GM23248 (cell line): ENCODE measurements at regions not wholly inside any gene's neighbourhood (a gene's known extent, or its start where the extent isn't known, plus 50 kb on each side); places are given as distances from the start of the nearest gene placed in this dataset.

Source experiments
- DNase-seq: peaks from one replicate; pipeline ENCODE4 v3.0.0-alpha.2; 2015
- H2AFZ ChIP-seq: fragments of 200-600 bp; sonication (generic); 2 replicates; pipeline ENCODE4 v1.6.1; 2016; ENCODE audit warnings: antibody characterized with exemption
- H3F3A ChIP-seq: fragments of 200-600 bp; sonication (generic); 2 replicates; pipeline ENCODE4 v1.6.1; 2016; ENCODE audit warnings: mild to moderate bottlenecking, antibody characterized with exemption, mixed run types; ENCODE audit not compliant: insufficient read depth
- H3K27ac ChIP-seq: fragments of 200-600 bp; sonication (generic); 2 replicates; pipeline ENCODE4 v1.5.1; 2016; ENCODE audit warnings: mild to moderate bottlenecking
- H3K27me3 ChIP-seq: fragments of 200-600 bp; sonication (generic); replicated peaks from 2 replicates; pipeline ENCODE4 v1.6.1; 2016; ENCODE audit warnings: mild to moderate bottlenecking; ENCODE audit not compliant: insufficient read depth
- H3K36me3 ChIP-seq: fragments of 200-600 bp; sonication (generic); 2 replicates; pipeline ENCODE4 v1.6.1; 2016; ENCODE audit warnings: low read depth, mild to moderate bottlenecking
- H3K4me1 ChIP-seq: fragments of 200-600 bp; sonication (generic); 2 replicates; pipeline ENCODE4 v1.6.1; 2016; ENCODE audit warnings: mild to moderate bottlenecking; ENCODE audit not compliant: insufficient read depth
- H3K4me2 ChIP-seq: fragments of 200-600 bp; sonication (generic); one replicate; pipeline ENCODE4 v1.6.1; 2016; ENCODE audit warnings: mild to moderate bottlenecking; ENCODE audit not compliant: unreplicated experiment
- H3K4me3 ChIP-seq: fragments of 200-600 bp; sonication (generic); 2 replicates; pipeline ENCODE4 v1.5.1; 2016; ENCODE audit warnings: mild to moderate bottlenecking
- H3K79me2 ChIP-seq: fragments of 200-600 bp; sonication (generic); 2 replicates; pipeline ENCODE4 v1.6.1; 2016; ENCODE audit warnings: mild to moderate bottlenecking; ENCODE audit not compliant: insufficient read depth
- H3K9ac ChIP-seq: fragments of 200-600 bp; sonication (generic); 2 replicates; pipeline ENCODE4 v1.6.1; 2016; ENCODE audit warnings: mild to moderate bottlenecking
- H3K9me2 ChIP-seq: fragments of 200-600 bp; sonication (generic); 2 replicates; pipeline ENCODE4 v1.6.1; 2016; ENCODE audit warnings: mixed run types, mild to moderate bottlenecking, moderate library complexity; ENCODE audit not compliant: insufficient read depth
- H3K9me3 ChIP-seq: fragments of 200-600 bp; sonication (generic); one replicate; pipeline ENCODE4 v1.6.1; 2017; ENCODE audit warnings: low read depth
- H4K20me1 ChIP-seq: fragments of 200-600 bp; sonication (generic); 2 replicates; pipeline ENCODE4 v1.6.0; 2016; ENCODE audit not compliant: insufficient read depth
- EZH2 ChIP-seq: fragments of 200-600 bp; sonication (generic); IDR thresholded peaks from 2 replicates; pipeline ENCODE4 v1.6.1; 2018; ENCODE audit warnings: antibody characterized with exemption, mild to moderate bottlenecking; ENCODE audit not compliant: insufficient read depth, poor library complexity, severe bottlenecking
- EZH2phosphoT487 ChIP-seq: fragments of 200-600 bp; sonication (generic); IDR thresholded peaks from 2 replicates; pipeline ENCODE4 v1.6.1; 2018; ENCODE audit warnings: antibody characterized with exemption, moderate library complexity, mild to moderate bottlenecking, low read depth; ENCODE audit not compliant: insufficient read depth
- WGBS, 2 experiments: methylation state at CpG; one replicate each; pipeline ENCODE4 v1.1.6; 2015 to 2017; ENCODE audit warnings: low lambda C conversion rate in 2 of 2, low coverage in 1 of 2; ENCODE audit errors: missing lambda C conversion rate in 2 of 2; 5-methylcytosine and 5-hydroxymethylcytosine counted together
- in situ Hi-C: fragments of 300-500 bp; cut with MboI; formaldehyde crosslinking; loops from 2 replicates; pipeline ENCODE4 v1.15.0; 2020

DNA sequence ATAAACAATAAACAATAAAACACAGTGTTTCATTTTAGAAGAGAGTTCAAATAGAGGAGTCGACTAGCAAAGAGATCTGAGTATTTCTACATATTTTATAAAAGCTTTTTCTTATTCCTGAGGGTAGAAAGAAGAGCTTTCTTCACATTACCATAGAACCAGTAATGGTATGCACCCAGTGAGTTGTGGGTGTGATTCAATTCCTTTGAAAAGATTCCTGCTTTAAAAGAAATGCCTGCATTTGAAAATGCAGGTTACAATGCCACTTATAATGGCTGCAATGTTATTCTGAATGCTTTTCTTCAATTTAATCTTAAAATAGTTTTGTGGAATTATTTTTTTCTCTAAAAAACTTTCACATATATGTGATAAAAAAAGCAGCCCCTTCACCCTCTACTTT, 178.1 kb downstream of the CDC14C start:
- H2AFZ ChIP-seq = no peak overlapping the region
- in situ Hi-C loops = no loop called here

DNA sequence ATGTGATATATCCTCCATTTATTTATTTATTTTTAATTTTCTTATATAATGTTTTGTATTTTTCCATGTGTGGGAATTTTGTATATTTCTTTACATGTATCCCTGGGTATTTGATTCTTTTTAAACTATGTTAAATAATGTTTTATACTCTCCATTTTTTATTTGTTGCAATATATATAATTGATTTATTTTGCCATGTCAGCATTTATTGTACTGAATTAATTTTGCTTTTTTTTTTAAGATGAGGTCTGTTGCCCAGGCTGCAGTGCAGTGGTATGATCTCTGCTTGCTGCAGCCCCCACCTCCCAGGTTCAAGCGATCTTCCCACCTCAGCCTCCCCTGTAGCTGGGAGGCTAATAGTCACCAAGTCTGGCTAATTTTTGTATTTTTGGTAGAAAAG, 187.4 kb downstream of the CDC14C start:
- Histone ChIP-seq H3K9me2 (no peaks in the 10 kb centered on the region), H3K27ac (no peak overlapping the region), H4K20me1 (no peaks in the 10 kb centered on the region), H3F3A (no peaks in the 10 kb centered on the region), H3K79me2 (no peaks in the 10 kb centered on the region), H3K4me1 (no peaks in the 10 kb centered on the region), H3K9ac (no peak overlapping the region), H3K27me3 (no peaks in the 10 kb centered on the region), H2AFZ (no peak overlapping the region), H3K4me2 (no peak overlapping the region), H3K36me3 (no peaks in the 10 kb centered on the region), H3K9me3 (no peaks in the 10 kb centered on the region), H3K4me3 (no peak overlapping the region)
- in situ Hi-C loops = no loop called here
- DNase-seq = no peak
- 15 to 38% methylated on average over 1 of the region's 1 CpG for WGBS, 2 experiments
- no peak for TF ChIP-seq EZH2

More for the DNA sequence above, 178.1 kb downstream of the CDC14C start:
- no peaks in the 10 kb centered on the region for H3F3A ChIP-seq
- no peak overlapping the region for H3K9ac ChIP-seq
- H3K9me3 ChIP-seq = no peaks in the 10 kb centered on the region
- no peak overlapping the region for H3K4me3 ChIP-seq
- no peak overlapping the region for H3K27ac ChIP-seq
- no peaks in the 10 kb centered on the region for H4K20me1 ChIP-seq
- TF ChIP-seq EZH2 = no peak
- no peak for TF ChIP-seq EZH2phosphoT487
- H3K9me2 ChIP-seq = no peaks in the 10 kb centered on the region
- no peaks in the 10 kb centered on the region for H3K79me2 ChIP-seq
- DNase-seq = no peak
- no peaks in the 10 kb centered on the region for H3K36me3 ChIP-seq
- H3K4me1 ChIP-seq = no peaks in the 10 kb centered on the region
- H3K27me3 ChIP-seq = no peaks in the 10 kb centered on the region
- H3K4me2 ChIP-seq = no peak overlapping the region
- WGBS, 2 experiments = 0 to 9% methylated on average over 1 of the region's 1 CpG

DNA sequence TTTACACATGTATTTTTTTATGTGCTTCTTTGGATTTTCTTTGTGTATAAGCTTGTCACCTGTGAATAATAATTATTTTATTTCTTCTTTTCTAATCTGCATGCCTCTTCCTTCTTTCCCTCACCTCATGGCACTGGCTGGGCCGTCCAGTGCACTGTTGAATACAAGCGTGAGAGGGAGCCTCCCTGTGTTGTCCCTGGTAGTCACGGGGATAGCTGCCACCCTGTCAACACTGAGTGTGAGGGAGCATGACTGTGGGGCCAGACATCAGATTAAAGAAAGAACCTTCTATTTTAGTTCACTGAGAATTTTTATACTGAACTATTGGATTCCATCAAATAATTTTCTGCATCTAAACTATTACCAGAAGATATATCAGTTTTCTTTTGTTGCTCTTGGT, 187.9 kb downstream of the CDC14C start:
- Histone ChIP-seq H2AFZ (no peak overlapping the region), H3K9me3 (no peaks in the 10 kb centered on the region), H3K4me1 (no peaks in the 10 kb centered on the region), H3K9ac (no peak overlapping the region), H3K9me2 (no peaks in the 10 kb centered on the region), H4K20me1 (no peaks in the 10 kb centered on the region), H3K27me3 (no peaks in the 10 kb centered on the region), H3K36me3 (no peaks in the 10 kb centered on the region), H3K79me2 (no peaks in the 10 kb centered on the region), H3K4me2 (no peak overlapping the region), H3K27ac (no peak overlapping the region), H3K4me3 (no peak overlapping the region), H3F3A (no peaks in the 10 kb centered on the region)
- 11 to 12% methylated on average over 3 of the region's 3 CpGs for WGBS, 2 experiments
- no peak for DNase-seq
- TF ChIP-seq EZH2 = no peak
- in situ Hi-C loops = no loop called here

DNA sequence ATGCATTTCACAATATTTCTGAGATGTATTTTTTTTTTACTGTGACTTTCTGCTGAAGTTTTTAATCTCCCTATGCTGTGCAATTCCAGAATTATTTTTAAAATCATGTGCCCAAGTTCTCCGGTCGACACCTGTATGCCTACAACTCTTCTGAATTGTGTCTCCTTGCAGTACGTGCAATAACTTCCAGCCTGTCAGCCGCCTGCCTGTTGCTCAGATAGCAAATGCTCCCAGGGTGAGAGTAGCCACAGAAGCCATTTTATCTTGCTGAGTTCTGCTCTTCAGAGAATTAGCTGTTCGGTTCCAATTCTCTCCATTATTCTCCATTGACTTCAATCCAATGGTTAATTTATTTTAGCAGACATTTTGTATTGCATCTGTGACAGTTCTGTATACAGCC, 188.3 kb downstream of the CDC14C start:
- no peaks in the 10 kb centered on the region for H3K4me1 ChIP-seq
- H3K4me2 ChIP-seq = no peak overlapping the region
- H3K27me3 ChIP-seq = no peaks in the 10 kb centered on the region
- TF ChIP-seq EZH2phosphoT487 (no peak), EZH2 (no peak)
- no peaks in the 10 kb centered on the region for H3K9me3 ChIP-seq
- no peak overlapping the region for H3K4me3 ChIP-seq
- H3K27ac ChIP-seq = no peak overlapping the region
- no peaks in the 10 kb centered on the region for H3K9me2 ChIP-seq
- H3K79me2 ChIP-seq = no peaks in the 10 kb centered on the region
- H3F3A ChIP-seq = no peaks in the 10 kb centered on the region
- WGBS, 2 experiments = 16 to 23% methylated on average over 5 of the region's 5 CpGs
- DNase-seq = no peak
- no peak overlapping the region for H2AFZ ChIP-seq
- H3K9ac ChIP-seq = no peak overlapping the region
- H3K36me3 ChIP-seq = no peaks in the 10 kb centered on the region
- in situ Hi-C loops = no loop called here
- H4K20me1 ChIP-seq = no peaks in the 10 kb centered on the region

DNA sequence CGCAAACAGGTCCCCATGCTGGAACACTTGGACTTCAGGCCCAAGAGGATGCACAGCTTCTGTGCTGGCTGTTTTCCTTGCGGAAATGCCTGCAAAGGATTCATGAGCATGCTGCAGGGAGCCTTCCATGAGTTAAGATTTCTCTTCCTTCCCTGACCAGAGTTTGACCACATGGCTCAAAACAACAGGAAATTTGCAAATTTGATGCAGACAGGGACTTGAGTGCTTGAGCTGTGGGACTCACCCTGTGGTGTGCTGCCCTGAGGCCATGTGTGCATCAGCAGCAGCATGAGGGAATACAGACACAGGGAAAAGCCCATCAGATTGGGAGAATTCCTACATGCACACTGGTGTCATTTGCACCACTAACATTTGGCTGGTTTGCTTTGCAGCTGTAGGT, 195.4 kb downstream of the CDC14C start:
- H3K36me3 ChIP-seq = no peaks in the 10 kb centered on the region
- no peak overlapping the region for H3K27ac ChIP-seq
- H4K20me1 ChIP-seq = no peaks in the 10 kb centered on the region
- no peak overlapping the region for H3K4me3 ChIP-seq
- H3K9me3 ChIP-seq = no peaks in the 10 kb centered on the region
- no peaks in the 10 kb centered on the region for H3K79me2 ChIP-seq
- H3K4me1 ChIP-seq = no peaks in the 10 kb centered on the region
- DNase-seq = no peak
- no peaks in the 10 kb centered on the region for H3K9me2 ChIP-seq
- no peak overlapping the region for H3K9ac ChIP-seq
- TF ChIP-seq EZH2phosphoT487 (no peak), EZH2 (no peak)
- H2AFZ ChIP-seq = no peak overlapping the region
- H3K4me2 ChIP-seq = no peak overlapping the region
- in situ Hi-C loops = no loop called here
- WGBS, 2 experiments = 45 to 51% methylated on average over 2 of the region's 2 CpGs
- H3F3A ChIP-seq = no peaks in the 10 kb centered on the region
- no peaks in the 10 kb centered on the region for H3K27me3 ChIP-seq
